ENCODE measurements at regions not wholly inside any gene's neighbourhood (a gene's known extent, or its start where the extent isn't known, plus 50 kb on each side); places are given as distances from the start of the nearest gene placed in this dataset.
A peak's percentile ranks its signal among the peaks of the same experiment; 100 is the strongest.

GRCh38 chr18:22324191-22325131 is 93.3 kb downstream of the CTAGE1 start:
- TF ChIP-seq CTCF (conservative IDR thresholded peaks at IDR 0.05 in 1 of 2, IDR thresholded peaks at IDR 0.05 in 1 of 2; ENCODE audit: extremely low read depth in 1 of 2, insufficient read depth in 1 of 2, low read depth in 1 of 2, low read length in 2 of 2) (peak; percentile 19 to 50), EZH2 (IDR thresholded peaks at IDR 0.05; ENCODE audit: borderline replicate concordance, low read length) (no peak)

All from mammary epithelial cell (primary cell).